AG04450 (cell line): ENCODE measurements at regions not wholly inside any gene's neighbourhood (a gene's known extent, or its start where the extent isn't known, plus 50 kb on each side); places are given as distances from the start of the nearest gene placed in this dataset.

Source experiments
- CTCF ChIA-PET: fragments of 300-600, 350-600 bp; formaldehyde crosslinking; extraction: SDS; loops from one replicate; lab custom pipeline; 2022; ENCODE audit warnings: antibody characterized with exemption, inconsistent platforms; lab: Charles Lee
- POLR2A ChIA-PET: fragments of 350-600 bp; formaldehyde crosslinking; extraction: SDS; loops from one replicate; lab custom pipeline; 2021; ENCODE audit warnings: antibody characterized with exemption, inconsistent platforms; lab: Yijun Ruan, JAX
- DNase-seq: peaks from one replicate; pipeline ENCODE4 v3.0.0-alpha.2; 2011; ENCODE audit warnings: low read depth, low spot score
- H3K27ac ChIP-seq: one replicate; pipeline ENCODE4 v1.5.1; 2012; ENCODE audit warnings: low read depth, low read length, control low read depth
- H3K27me3 ChIP-seq: one replicate; pipeline ENCODE4 v1.6.0; 2012; ENCODE audit warnings: low read length; ENCODE audit not compliant: control insufficient read depth, insufficient read depth
- H3K4me3 ChIP-seq: 2 replicates; pipeline ENCODE4 v1.5.1; 2011; ENCODE audit warnings: mild to moderate bottlenecking, low read depth, low read length, control low read depth
- H3K9me3 ChIP-seq: 2 replicates; pipeline ENCODE4 v1.5.1; 2012; ENCODE audit warnings: low read length; ENCODE audit not compliant: control insufficient read depth, insufficient read depth
- CTCF ChIP-seq: IDR thresholded peaks from 2 replicates; pipeline ENCODE4 v1.5.1; 2011; ENCODE audit warnings: low read depth, low read length, control low read depth, inconsistent platforms

GRCh38 chr1:87194271-87194774 is 134.4 kb upstream of the LMO4 start:
- POLR2A ChIA-PET: no interaction called here
- CTCF ChIA-PET: no interaction called here
- Histone ChIP-seq H3K27ac (no peak overlapping the region), H3K27me3 (peaks cover 5% of the 10 kb centered on the region), H3K4me3 (no peak overlapping the region), H3K9me3 (no peaks in the 10 kb centered on the region)
- TF ChIP-seq CTCF: no peak
- DNase-seq: no peak

GRCh38 chr1:87194856-87195255 is 133.8 kb upstream of the LMO4 start:
- Histone ChIP-seq H3K27ac (no peak overlapping the region), H3K27me3 (peaks cover 3% of the 10 kb centered on the region), H3K9me3 (no peaks in the 10 kb centered on the region), H3K4me3 (no peak overlapping the region)
- ChIA-PET CTCF (no interaction called here), POLR2A (no interaction called here)
- no peak for TF ChIP-seq CTCF
- DNase-seq: no peak

GRCh38 chr1:87196110-87196827 is 132.4 kb upstream of the LMO4 start:
- Histone ChIP-seq H3K27me3 (peaks cover 2% of the 10 kb centered on the region), H3K9me3 (no peaks in the 10 kb centered on the region), H3K4me3 (no peak overlapping the region), H3K27ac (no peak overlapping the region)
- TF ChIP-seq CTCF: no peak
- DNase-seq: no peak
- ChIA-PET CTCF (no interaction called here), POLR2A (no interaction called here)

- ChIA-PET POLR2A (no interaction called here), CTCF (no interaction called here)
- H3K27me3 ChIP-seq: no peaks in the 10 kb centered on the region
- no peak for DNase-seq
- no peak overlapping the region for H3K27ac ChIP-seq
- TF ChIP-seq CTCF: no peak
- H3K9me3 ChIP-seq: no peaks in the 10 kb centered on the region
- H3K4me3 ChIP-seq: no peak overlapping the region
Measured at GRCh38 chr1:87197156-87197555, 131.5 kb upstream of the LMO4 start.

- Histone ChIP-seq H3K27me3 (no peaks in the 10 kb centered on the region), H3K4me3 (no peak overlapping the region), H3K9me3 (no peaks in the 10 kb centered on the region), H3K27ac (no peak overlapping the region)
- no peak for TF ChIP-seq CTCF
- no peak for DNase-seq
- CTCF ChIA-PET: no interaction called here
- POLR2A ChIA-PET: no interaction called here
Measured at GRCh38 chr1:87197641-87198040, 131.0 kb upstream of the LMO4 start.
